Endothelial cell of umbilical vein (primary cell): ENCODE measurements at regions not wholly inside any gene's neighbourhood (a gene's known extent, or its start where the extent isn't known, plus 50 kb on each side); places are given as distances from the start of the nearest gene placed in this dataset.

Experiments used
- BruUV-seq: library from RNA; stranded (reverse); fragments of 400-500 nt; replicated peaks from 2 replicates; lab custom pipeline; 2021; lab: Mats Ljungman, UMichigan
- CTCF ChIA-PET: fragments of 300-600, 350-600 bp; sonication (Branson Sonifier 250); formaldehyde crosslinking; loops from one replicate; lab custom pipeline; 2021; ENCODE audit warnings: antibody characterized with exemption, inconsistent platforms; lab: Charles Lee
- POLR2A ChIA-PET: fragments of 300-600, 350-600 bp; sonication (Branson Sonifier 250); formaldehyde crosslinking; loops from one replicate; lab custom pipeline; 2021; ENCODE audit warnings: antibody characterized with exemption, inconsistent platforms; lab: Charles Lee
- DNase-seq: peaks from one replicate; pipeline ENCODE4 v3.0.0-alpha.2; 2011; ENCODE audit warnings: low read depth, low spot score
- FAIRE-seq: peaks from 2 replicates; lab custom pipeline; 2011; peaks lifted over from hg19 to GRCh38; lab: Jason Lieb, UNC
- H2AFZ ChIP-seq: 2 replicates; pipeline ENCODE4 v1.6.0; 2012; ENCODE audit warnings: low read depth, low read length, control low read depth, inconsistent platforms
- H3K27ac ChIP-seq: 2 replicates; pipeline ENCODE4 v1.5.1; 2011; ENCODE audit warnings: low read depth, mild to moderate bottlenecking, control low read depth, low read length, moderate library complexity; ENCODE audit not compliant: insufficient read depth
- H3K27me3 ChIP-seq, 2 experiments: 2 replicates each; pipeline versions ENCODE4 v1.6.0 to v1.6.1; 2011; ENCODE audit warnings: low read length in 2 of 2, mixed read lengths in 1 of 2; ENCODE audit not compliant: control insufficient read depth in 2 of 2, insufficient read depth in 2 of 2
- H3K36me3 ChIP-seq, 2 experiments: 2 replicates in 1 of 2; 3 replicates in 1 of 2; pipeline ENCODE4 v1.5.1; 2011; ENCODE audit warnings: low read length in 2 of 2, mild to moderate bottlenecking in 1 of 2, moderate library complexity in 1 of 2; ENCODE audit not compliant: control insufficient read depth in 2 of 2, insufficient read depth in 2 of 2; ENCODE audit errors: extremely low read depth in 1 of 2
- H3K4me1 ChIP-seq: 3 replicates; pipeline ENCODE4 v1.5.1; 2011; ENCODE audit warnings: mild to moderate bottlenecking, low read length; ENCODE audit not compliant: control insufficient read depth, insufficient read depth; ENCODE audit errors: extremely low read depth
- H3K4me2 ChIP-seq: 2 replicates; pipeline ENCODE4 v1.6.1; 2011; ENCODE audit warnings: low read length, control low read depth, mixed read lengths; ENCODE audit not compliant: insufficient read depth
- H3K4me3 ChIP-seq, 3 experiments: fragments of 200-600 bp in 1 of 3; sonication (generic), shearing (Covaris generic) in 1 of 3; replicated peaks in 1 of 3; 2 replicates each; pipeline ENCODE4 v1.5.1; 2011 to 2016; ENCODE audit warnings: control low read depth in 3 of 3, low read length in 3 of 3, mild to moderate bottlenecking in 2 of 3, inconsistent platforms in 1 of 3, low read depth in 1 of 3, moderate library complexity in 1 of 3; ENCODE audit not compliant: insufficient read depth in 1 of 3
- H3K79me2 ChIP-seq: 2 replicates; pipeline ENCODE4 v1.6.0; 2012; ENCODE audit warnings: low read length, inconsistent platforms; ENCODE audit not compliant: control insufficient read depth, insufficient read depth
- H3K9ac ChIP-seq: replicated peaks from 2 replicates; pipeline ENCODE3; 2011; ENCODE audit warnings: low read length, control low read depth; ENCODE audit not compliant: insufficient read depth; ENCODE audit errors: extremely low read depth
- H3K9me1 ChIP-seq: replicated peaks from 3 replicates; pipeline ENCODE4 v1.6.0; 2011; ENCODE audit warnings: mild to moderate bottlenecking, low read length; ENCODE audit not compliant: control insufficient read depth, insufficient read depth; ENCODE audit errors: extremely low read depth
- H3K9me3 ChIP-seq: replicated peaks from 2 replicates; pipeline ENCODE4 v1.5.1; 2012; ENCODE audit warnings: low read length, inconsistent platforms; ENCODE audit not compliant: control insufficient read depth, insufficient read depth
- H4K20me1 ChIP-seq: replicated peaks from 2 replicates; pipeline ENCODE3; 2011; ENCODE audit warnings: mild to moderate bottlenecking, low read length; ENCODE audit not compliant: control insufficient read depth, insufficient read depth; ENCODE audit errors: extremely low read depth
- CTCF ChIP-seq, 2 donors: IDR thresholded peaks; 1 replicate in 1 of 2; 2 replicates in 1 of 2; pipeline ENCODE4 v1.5.1; 2011; ENCODE audit warnings: low read length in 2 of 2, mild to moderate bottlenecking in 2 of 2, moderate library complexity in 2 of 2, control low read depth in 1 of 2, inconsistent platforms in 1 of 2, low read depth in 1 of 2; ENCODE audit not compliant: insufficient read depth in 1 of 2; ENCODE audit errors: extremely low read depth in 1 of 2
- EZH2 ChIP-seq: IDR thresholded peaks from 2 replicates; pipeline ENCODE4 v1.6.1; 2012; ENCODE audit warnings: borderline replicate concordance, low read depth, mild to moderate bottlenecking, moderate library complexity, low read length, inconsistent platforms; ENCODE audit not compliant: severe bottlenecking
- FOS ChIP-seq: IDR thresholded peaks from 2 replicates; pipeline ENCODE4 v1.6.1; 2011; ENCODE audit warnings: mild to moderate bottlenecking, low read length, moderate library complexity, borderline replicate concordance; ENCODE audit not compliant: insufficient read depth
- GATA2 ChIP-seq: IDR thresholded peaks from 2 replicates; pipeline ENCODE4 v1.7.0; 2011; ENCODE audit warnings: low read depth, mild to moderate bottlenecking, moderate library complexity, mixed read lengths, low read length; ENCODE audit not compliant: insufficient read length, insufficient read depth
- JUN ChIP-seq: IDR thresholded peaks from 2 replicates; pipeline ENCODE4 v1.6.1; 2011; ENCODE audit warnings: borderline replicate concordance, low read depth; ENCODE audit not compliant: insufficient read length, insufficient read depth
- MAX ChIP-seq: IDR thresholded peaks from 2 replicates; pipeline ENCODE4 v1.6.1; 2011; ENCODE audit not compliant: insufficient read depth, insufficient read length
- MYC ChIP-seq: IDR thresholded peaks from one replicate; pipeline ENCODE4 v1.6.1; 2011; ENCODE audit warnings: mild to moderate bottlenecking, low read depth, low read length
- POLR2A ChIP-seq: IDR thresholded peaks from 2 replicates; pipeline ENCODE4 v1.6.1; 2012; ENCODE audit warnings: low read depth, mild to moderate bottlenecking, control low read depth, low read length
- POLR2AphosphoS5 ChIP-seq: IDR thresholded peaks from 2 replicates; pipeline ENCODE4 v1.6.1; 2012; ENCODE audit warnings: low read depth, mild to moderate bottlenecking, control low read depth, low read length, moderate library complexity; ENCODE audit not compliant: insufficient read depth
- dilution Hi-C: fragments of 300-500 bp; cut with MboI; formaldehyde crosslinking; loops from one replicate; pipeline ENCODE4 v1.15.0; 2019; ENCODE audit warnings: low sequenced_read_pairs; ENCODE audit not compliant: extremely low pct_ligation_motif_present
- intact Hi-C: fragments of 100-400 bp; cut with micrococcal nuclease; formaldehyde crosslinking; loops from one replicate; pipeline ENCODE4 v1.10.0; 2022

- intact Hi-C loops (no loop called here), dilution Hi-C loops (no loop called here)
- H3K79me2 ChIP-seq, result no peaks in the 10 kb centered on the region
- H3K9me3 ChIP-seq, result peaks cover 11% of the 10 kb centered on the region
- H3K36me3 ChIP-seq, result no peaks in the 10 kb centered on the region
- no peaks in the 10 kb centered on the region for H4K20me1 ChIP-seq
- no peak overlapping the region for H3K27ac ChIP-seq
- DNase-seq (no peak), FAIRE-seq (no peak)
- CTCF ChIA-PET, result no interaction called here
- no peaks in the 10 kb centered on the region for H3K4me1 ChIP-seq
- no peaks in the 10 kb centered on the region for H3K27me3 ChIP-seq
- TF ChIP-seq MAX, result no peak
- no peak for TF ChIP-seq MYC
- no peak for TF ChIP-seq FOS
- TF ChIP-seq GATA2, result no peak
- no peak for TF ChIP-seq POLR2A
- no peak for TF ChIP-seq EZH2
- TF ChIP-seq POLR2AphosphoS5, result no peak
- no peak for TF ChIP-seq JUN
- no peak for TF ChIP-seq CTCF (IDR thresholded peaks at IDR 0.05; ENCODE audit: extremely low read depth in 1 of 2, insufficient read depth in 1 of 2, low read depth in 1 of 2, low read length in 2 of 2)
- H3K4me2 ChIP-seq, result no peak overlapping the region
- POLR2A ChIA-PET, result interaction anchor here (0.7 kb wide), 1 partner anchor 47 kb away, joined by 4 read pairs; no protein-coding TSS in a partner anchor
- no TSS peak for BruUV-seq
- no peak overlapping the region for H3K4me3 ChIP-seq
- H2AFZ ChIP-seq, result no peak overlapping the region
- H3K9me1 ChIP-seq, result no peaks in the 10 kb centered on the region
- no peak overlapping the region for H3K9ac ChIP-seq
Observed at GRCh38 chr22:48748113-48748859, 1079.4 kb downstream of the BRD1 start.
